Psoas muscle (tissue), 7 donors: ENCODE measurements at regions not wholly inside any gene's neighbourhood (a gene's known extent, or its start where the extent isn't known, plus 50 kb on each side); places are given as distances from the start of the nearest gene placed in this dataset.

Experiments used
- ATAC-seq, 4 donors: fragments of 200-7000 bp; cut with Tn5 transposase; one replicate each; pipeline ENCODE4 v1.9.1; 2020; ENCODE audit warnings: moderate library complexity in 3 of 4, mild to moderate bottlenecking in 2 of 4
- DNase-seq, 2 donors: peaks; one replicate each; pipeline ENCODE4 v3.0.0-alpha.2; 2020
- H3K27ac ChIP-seq: fragments of 200-600 bp; one replicate; pipeline ENCODE4 v1.8.0; 2022
- H3K27me3 ChIP-seq, 3 donors: fragments of 200-600 bp in 1 of 3; one replicate each; pipeline versions ENCODE4 v1.6.1 to v1.8.0; 2013 to 2022; ENCODE audit warnings: low read length in 2 of 3, mild to moderate bottlenecking in 2 of 3, moderate library complexity in 1 of 3; ENCODE audit not compliant: insufficient read depth in 3 of 3
- H3K36me3 ChIP-seq, 2 donors: fragments of 200-600 bp in 1 of 2; one replicate each; pipeline versions ENCODE4 v1.6.1 to v1.8.0; 2013 to 2022; ENCODE audit warnings: low read depth in 1 of 2, mild to moderate bottlenecking in 1 of 2, moderate library complexity in 1 of 2; ENCODE audit not compliant: insufficient read depth in 1 of 2
- H3K4me1 ChIP-seq: fragments of 200-600 bp; one replicate; pipeline ENCODE4 v1.8.0; 2022
- H3K4me3 ChIP-seq: fragments of 200-600 bp; one replicate; pipeline ENCODE4 v1.8.0; 2022; ENCODE audit warnings: mild to moderate bottlenecking
- H3K9me3 ChIP-seq: fragments of 200-600 bp; one replicate; pipeline ENCODE4 v1.8.0; 2022
- CTCF ChIP-seq: fragments of 200-600 bp; IDR thresholded peaks from one replicate; pipeline ENCODE4 v1.8.0; 2022; ENCODE audit warnings: antibody characterized with exemption
- WGBS, 3 donors: extraction: QIAGEN DNeasy Blood & Tissue Kit; methylation state at CpG; one replicate each; pipeline versions ENCODE4 v1.1.6 to v1.1.7; 2013; 5-methylcytosine and 5-hydroxymethylcytosine counted together
- intact Hi-C, 2 donors: fragments of 100-400 bp; cut with DNase I; formaldehyde crosslinking; loops; one replicate each; pipeline versions ENCODE4 v1.11.0 to v1.14.2; 2022
- donor health status: healthy with polysubstance abuse.
- donor health status: DM: no; HTN: no; CAD: no; lungs with moderate emphysema.
- donor health status: Bipolar disorder and iron deficiency.
- donor health status: healthy.
- donor health status: DM: yes; HTN: yes; CAD: no.
- donor health status: DM: no; HTN: no; CAD: no.
- donor health status: DM: yes; HTN: yes; CAD: no.

DNA sequence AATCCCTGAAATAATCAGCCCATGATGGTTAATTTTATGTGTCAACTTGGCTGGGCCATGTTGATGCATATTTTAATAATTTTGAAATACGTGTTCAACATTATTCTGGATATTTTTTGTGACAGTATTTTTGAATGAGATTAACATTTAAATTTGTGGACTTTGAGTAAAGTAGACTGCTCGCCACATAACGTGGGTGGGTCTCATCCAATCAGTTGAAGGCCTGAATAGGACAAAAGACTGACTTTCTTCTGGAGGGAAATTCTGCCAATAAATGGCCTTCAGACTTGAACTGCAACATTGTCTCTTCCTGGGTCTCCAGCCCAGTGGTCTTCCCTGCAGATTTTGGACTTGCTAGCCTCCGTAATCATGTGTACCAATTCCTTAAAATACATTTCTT lies 53.6 kb upstream of the BICC1 start:
- TF ChIP-seq CTCF = no peak
- intact Hi-C loops = no loop called here
- Histone ChIP-seq H3K4me1 (no peaks in the 10 kb centered on the region), H3K4me3 (no peak overlapping the region), H3K36me3 (no peaks in the 10 kb centered on the region), H3K27me3 (no peaks in the 10 kb centered on the region), H3K9me3 (peaks cover 6% of the 10 kb centered on the region), H3K27ac (no peak overlapping the region)
- 93 to 97% (median 93%) methylated on average over 4 of the region's 4 CpGs for WGBS, 3 donors
- ATAC-seq (no peak), DNase-seq (no peak)

DNA sequence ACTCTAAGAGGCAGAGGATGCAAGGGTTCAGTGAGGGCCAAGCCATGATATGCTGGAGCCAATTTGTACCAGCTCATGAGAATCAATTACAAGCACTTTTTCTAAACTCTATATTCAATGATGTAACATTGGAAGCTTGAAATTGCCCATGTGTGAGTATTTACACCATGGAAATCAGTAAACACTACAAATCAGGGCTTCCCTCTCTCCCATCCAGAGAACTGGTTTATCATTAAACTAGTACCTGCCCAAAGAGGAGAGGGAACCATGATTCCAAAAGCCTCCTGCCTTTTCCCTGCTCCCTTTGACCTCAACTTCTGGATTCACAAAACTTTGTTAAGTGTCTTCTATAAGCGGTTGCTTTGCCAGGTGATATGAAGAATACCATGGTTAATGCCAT lies 52.5 kb upstream of the BICC1 start:
- WGBS, 3 donors = 94 to 100% (median 94%) methylated on average over 1 of the region's 1 CpG
- TF ChIP-seq CTCF = no peak
- H3K27ac ChIP-seq = no peak overlapping the region
- peaks cover 6% of the 10 kb centered on the region for H3K9me3 ChIP-seq
- H3K27me3 ChIP-seq = no peaks in the 10 kb centered on the region
- no peaks in the 10 kb centered on the region for H3K4me1 ChIP-seq
- no peaks in the 10 kb centered on the region for H3K36me3 ChIP-seq
- ATAC-seq (no peak), DNase-seq (no peak)
- H3K4me3 ChIP-seq = no peak overlapping the region
- intact Hi-C loops = no loop called here

- no peaks in the 10 kb centered on the region for H3K36me3 ChIP-seq
- DNase-seq (no peak), ATAC-seq (no peak)
- H3K4me1 ChIP-seq = no peaks in the 10 kb centered on the region
- H3K27me3 ChIP-seq = no peaks in the 10 kb centered on the region
- H3K27ac ChIP-seq = no peak overlapping the region
- peaks cover 6% of the 10 kb centered on the region for H3K9me3 ChIP-seq
- TF ChIP-seq CTCF = no peak
- no peak overlapping the region for H3K4me3 ChIP-seq
- intact Hi-C loops = no loop called here
- WGBS, 3 donors = 87 to 90% (median 88%) methylated on average over 3 of the region's 3 CpGs
Measured at GRCh38 chr10:58462863-58463507, 49.7 kb upstream of the BICC1 start.
